OCI-LY3 (cell line): ENCODE measurements at regions not wholly inside any gene's neighbourhood (a gene's known extent, or its start where the extent isn't known, plus 50 kb on each side); places are given as distances from the start of the nearest gene placed in this dataset.

Experiments used
- H2AFZ ChIP-seq: fragments of 200-600, 300-600 bp; shearing (Covaris generic); 2 replicates; pipeline ENCODE4 v1.6.0; 2014; ENCODE audit warnings: antibody characterized with exemption, low read depth, low read length
- H3K27ac ChIP-seq: fragments of 200-600, 300-600 bp; sonication (generic); 2 replicates; pipeline ENCODE4 v1.5.1; 2014; ENCODE audit warnings: mild to moderate bottlenecking, low read length, moderate library complexity, mixed read lengths
- H3K27me3 ChIP-seq: fragments of 200-600, 300-600 bp; sonication (generic); 2 replicates; pipeline ENCODE4 v1.6.1; 2014; ENCODE audit warnings: low read depth, low read length, mixed read lengths
- H3K36me3 ChIP-seq: fragments of 200-600, 300-600 bp; sonication (generic); replicated peaks from 2 replicates; pipeline ENCODE3; 2014; ENCODE audit warnings: low read depth, low read length, mixed read lengths
- H3K4me1 ChIP-seq: fragments of 300-600, 200-600 bp; sonication (generic); 2 replicates; pipeline ENCODE4 v1.6.1; 2014; ENCODE audit warnings: low read length, mixed read lengths
- H3K4me2 ChIP-seq: fragments of 200-600, 300-600 bp; sonication (generic); 2 replicates; pipeline ENCODE4 v1.6.1; 2014; ENCODE audit warnings: low read length, mixed read lengths
- H3K4me3 ChIP-seq: fragments of 300-600, 200-600 bp; sonication (generic); 2 replicates; pipeline ENCODE4 v1.5.1; 2014; ENCODE audit warnings: antibody characterized with exemption, mild to moderate bottlenecking, low read length, moderate library complexity
- H3K79me2 ChIP-seq: fragments of 300-600, 200-600 bp; shearing (Covaris generic); 2 replicates; pipeline ENCODE4 v1.6.1; 2014; ENCODE audit warnings: mild to moderate bottlenecking, low read length, mixed read lengths
- H3K9ac ChIP-seq: fragments of 300-600, 200-600 bp; shearing (Covaris generic); 2 replicates; pipeline ENCODE4 v1.6.0; 2014; ENCODE audit warnings: mild to moderate bottlenecking, low read length, moderate library complexity
- H3K9me3 ChIP-seq: fragments of 200-600, 300-600 bp; shearing (Covaris generic); 2 replicates; pipeline ENCODE4 v1.6.1; 2014; ENCODE audit warnings: low read length, mixed read lengths; ENCODE audit not compliant: insufficient read depth
- H4K20me1 ChIP-seq: fragments of 200-600, 300-600 bp; sonication (generic); 2 replicates; pipeline ENCODE4 v1.6.1; 2016; ENCODE audit warnings: low read length, mixed read lengths; ENCODE audit not compliant: insufficient read depth
- CTCF ChIP-seq: fragments of 200-600, 300-600 bp; sonication (generic); IDR thresholded peaks from 2 replicates; pipeline ENCODE4 v1.5.1; 2014; ENCODE audit warnings: antibody characterized with exemption, low read length, low read depth
- EZH2phosphoT487 ChIP-seq: fragments of 200-600 bp; shearing (Covaris generic); IDR thresholded peaks from 2 replicates; pipeline ENCODE4 v1.6.1; 2018; ENCODE audit warnings: antibody characterized with exemption, mixed run types, low read depth

GRCh38 chr18:71844814-71845213, 699.3 kb downstream of the CBLN2 start:
- peaks cover 19% of the 10 kb centered on the region for H3K9me3 ChIP-seq
- no peak overlapping the region for H3K4me3 ChIP-seq
- H3K27me3 ChIP-seq: no peaks in the 10 kb centered on the region
- H2AFZ ChIP-seq: no peak overlapping the region
- H3K79me2 ChIP-seq: no peaks in the 10 kb centered on the region
- no peak overlapping the region for H3K9ac ChIP-seq
- no peaks in the 10 kb centered on the region for H4K20me1 ChIP-seq
- H3K4me2 ChIP-seq: no peak overlapping the region
- no peak overlapping the region for H3K27ac ChIP-seq
- TF ChIP-seq CTCF: no peak
- no peak for TF ChIP-seq EZH2phosphoT487
- H3K36me3 ChIP-seq: peaks cover 3% of the 10 kb centered on the region
- H3K4me1 ChIP-seq: no peaks in the 10 kb centered on the region

GRCh38 chr18:71842666-71843065, 701.5 kb downstream of the CBLN2 start:
- TF ChIP-seq EZH2phosphoT487 (no peak), CTCF (no peak)
- Histone ChIP-seq H3K36me3 (peaks cover 3% of the 10 kb centered on the region), H3K4me3 (no peak overlapping the region), H3K9me3 (peaks cover 15% of the 10 kb centered on the region), H3K4me1 (no peaks in the 10 kb centered on the region), H3K79me2 (no peaks in the 10 kb centered on the region), H3K27me3 (no peaks in the 10 kb centered on the region), H3K4me2 (no peak overlapping the region), H4K20me1 (no peaks in the 10 kb centered on the region), H3K9ac (no peak overlapping the region), H3K27ac (no peak overlapping the region), H2AFZ (no peak overlapping the region)

- H3K4me2 ChIP-seq: no peak overlapping the region
- H2AFZ ChIP-seq: no peak overlapping the region
- no peaks in the 10 kb centered on the region; the same call in 1 of the 2 replicates for H3K9me3 ChIP-seq
- no peak overlapping the region for H3K4me3 ChIP-seq
- no peaks in the 10 kb centered on the region for H4K20me1 ChIP-seq
- no peak overlapping the region for H3K9ac ChIP-seq
- no peaks in the 10 kb centered on the region for H3K4me1 ChIP-seq
- H3K79me2 ChIP-seq: no peaks in the 10 kb centered on the region
- no peaks in the 10 kb centered on the region for H3K36me3 ChIP-seq
- H3K27ac ChIP-seq: no peak overlapping the region
- H3K27me3 ChIP-seq: no peaks in the 10 kb centered on the region
- TF ChIP-seq EZH2phosphoT487: no peak
- TF ChIP-seq CTCF: no peak
These were observed 706.6 kb downstream of the CBLN2 start for GRCh38 chr18:71837547-71837946.

GRCh38 chr18:71832946-71833617, 711.1 kb downstream of the CBLN2 start:
- no peak overlapping the region for H3K9ac ChIP-seq
- H3K4me2 ChIP-seq: no peak overlapping the region
- no peaks in the 10 kb centered on the region for H3K36me3 ChIP-seq
- no peaks in the 10 kb centered on the region for H3K79me2 ChIP-seq
- TF ChIP-seq EZH2phosphoT487 (no peak), CTCF (no peak)
- no peaks in the 10 kb centered on the region for H3K4me1 ChIP-seq
- no peak overlapping the region for H2AFZ ChIP-seq
- H3K27ac ChIP-seq: no peak overlapping the region
- no peaks in the 10 kb centered on the region; the same call in 1 of the 2 replicates for H3K9me3 ChIP-seq
- H4K20me1 ChIP-seq: no peaks in the 10 kb centered on the region
- no peaks in the 10 kb centered on the region for H3K27me3 ChIP-seq
- H3K4me3 ChIP-seq: no peak overlapping the region
